OCI-LY3 (cell line): ENCODE measurements at regions not wholly inside any gene's neighbourhood (a gene's known extent, or its start where the extent isn't known, plus 50 kb on each side); places are given as distances from the start of the nearest gene placed in this dataset.

Experiments
- EZH2phosphoT487 ChIP-seq: fragments of 200-600 bp; shearing (Covaris generic); IDR thresholded peaks from 2 replicates; pipeline ENCODE4 v1.6.1; 2018; ENCODE audit warnings: antibody characterized with exemption, mixed run types, low read depth
- TF ChIP-seq, protein P1 (sequence below): fragments of 200-600, 300-600 bp; sonication (generic); IDR thresholded peaks from 2 replicates; pipeline ENCODE4 v1.5.1; 2014; ENCODE audit warnings: antibody characterized with exemption, low read length, low read depth

- TF ChIP-seq, protein P1, sequence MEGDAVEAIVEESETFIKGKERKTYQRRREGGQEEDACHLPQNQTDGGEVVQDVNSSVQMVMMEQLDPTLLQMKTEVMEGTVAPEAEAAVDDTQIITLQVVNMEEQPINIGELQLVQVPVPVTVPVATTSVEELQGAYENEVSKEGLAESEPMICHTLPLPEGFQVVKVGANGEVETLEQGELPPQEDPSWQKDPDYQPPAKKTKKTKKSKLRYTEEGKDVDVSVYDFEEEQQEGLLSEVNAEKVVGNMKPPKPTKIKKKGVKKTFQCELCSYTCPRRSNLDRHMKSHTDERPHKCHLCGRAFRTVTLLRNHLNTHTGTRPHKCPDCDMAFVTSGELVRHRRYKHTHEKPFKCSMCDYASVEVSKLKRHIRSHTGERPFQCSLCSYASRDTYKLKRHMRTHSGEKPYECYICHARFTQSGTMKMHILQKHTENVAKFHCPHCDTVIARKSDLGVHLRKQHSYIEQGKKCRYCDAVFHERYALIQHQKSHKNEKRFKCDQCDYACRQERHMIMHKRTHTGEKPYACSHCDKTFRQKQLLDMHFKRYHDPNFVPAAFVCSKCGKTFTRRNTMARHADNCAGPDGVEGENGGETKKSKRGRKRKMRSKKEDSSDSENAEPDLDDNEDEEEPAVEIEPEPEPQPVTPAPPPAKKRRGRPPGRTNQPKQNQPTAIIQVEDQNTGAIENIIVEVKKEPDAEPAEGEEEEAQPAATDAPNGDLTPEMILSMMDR, result no peak
- no peak for TF ChIP-seq EZH2phosphoT487
Measured at GRCh38 chr5:98031926-98032325, 741.5 kb upstream of the RGMB start.
